BLaER1 treated with 17β-estradiol and CSF1 and Interleukin-3, amounts not matched to agents 10 nM and 100 nM (cell line): ENCODE measurements at regions not wholly inside any gene's neighbourhood (a gene's known extent, or its start where the extent isn't known, plus 50 kb on each side); places are given as distances from the start of the nearest gene placed in this dataset.

Experiments used
- H3K27ac ChIP-seq, 11 experiments: shearing (Covaris generic); formaldehyde crosslinking; 2 replicates each; pipeline ENCODE4 v1.8.1; 2022
- H3K27me3 ChIP-seq, 11 experiments: shearing (Covaris generic); formaldehyde crosslinking; 2 replicates each; pipeline ENCODE4 v1.8.1; 2022
- H3K36me3 ChIP-seq, 11 experiments: shearing (Covaris generic); formaldehyde crosslinking; 2 replicates each; pipeline ENCODE4 v1.8.1; 2022
- H3K4me1 ChIP-seq, 10 experiments: shearing (Covaris generic); formaldehyde crosslinking; 2 replicates each; pipeline ENCODE4 v1.8.1; 2022
- H3K4me2 ChIP-seq, 11 experiments: shearing (Covaris generic); formaldehyde crosslinking; 2 replicates each; pipeline ENCODE4 v1.8.1; 2022
- H3K4me3 ChIP-seq, 10 experiments: shearing (Covaris generic); formaldehyde crosslinking; 2 replicates each; pipeline ENCODE4 v1.8.1; 2022
- H3K9ac ChIP-seq, 11 experiments: shearing (Covaris generic); formaldehyde crosslinking; 2 replicates each; pipeline ENCODE4 v1.8.1; 2022
- H3K9me3 ChIP-seq, 11 experiments: shearing (Covaris generic); formaldehyde crosslinking; replicated peaks in 1 of 11; 2 replicates each; pipeline ENCODE4 v1.8.1; 2022
- H4K20me1 ChIP-seq, 11 experiments: shearing (Covaris generic); formaldehyde crosslinking; 2 replicates each; pipeline ENCODE4 v1.8.1; 2022
- Cebpa-rat ChIP-seq, 11 experiments: shearing (Covaris generic); IDR thresholded peaks; 2 replicates each; pipeline ENCODE4 v1.8.1; 2022

DNA sequence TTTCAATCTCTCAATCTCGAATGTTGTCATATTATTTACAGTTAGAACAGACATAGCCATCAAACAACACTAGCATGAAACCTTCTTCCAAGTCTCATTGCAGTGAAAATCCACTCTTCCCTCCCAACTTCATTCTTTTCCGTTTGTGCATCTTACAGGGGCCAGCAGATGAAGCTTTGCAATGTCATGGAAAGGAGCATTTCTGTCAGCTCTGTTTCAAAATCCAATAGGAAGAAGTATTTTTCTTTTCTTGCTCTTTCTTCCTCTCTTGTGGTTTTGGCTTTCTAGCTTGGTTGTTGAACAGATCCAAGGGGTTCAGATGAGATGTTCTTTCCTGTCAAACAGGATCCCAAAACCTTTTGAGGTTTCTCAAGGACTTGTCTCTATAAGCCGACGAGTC, 416.6 kb downstream of the AEBP2 start:
- Histone ChIP-seq H3K36me3 (no peaks in the 10 kb centered on the region), H4K20me1 (no peaks in the 10 kb centered on the region), H3K27me3 (no peaks in the 10 kb centered on the region), H3K27ac (no peak overlapping the region), H3K9ac (no peak overlapping the region), H3K9me3 (peaks cover 0 to 5% (median 0%) of the 10 kb centered on the region in 11 experiments; a peak in 1 of 22 replicates), H3K4me1 (peaks cover 0 to 8% (median 0%) of the 10 kb centered on the region in 10 experiments; a peak in 3 of 20 replicates), H3K4me3 (no peak overlapping the region), H3K4me2 (peak overlapping the region in 1 of 11 experiments; percentile 15; a peak in 2 of 22 replicates)
- no peak for TF ChIP-seq Cebpa-rat (IDR thresholded peaks at IDR 0.05)

DNA sequence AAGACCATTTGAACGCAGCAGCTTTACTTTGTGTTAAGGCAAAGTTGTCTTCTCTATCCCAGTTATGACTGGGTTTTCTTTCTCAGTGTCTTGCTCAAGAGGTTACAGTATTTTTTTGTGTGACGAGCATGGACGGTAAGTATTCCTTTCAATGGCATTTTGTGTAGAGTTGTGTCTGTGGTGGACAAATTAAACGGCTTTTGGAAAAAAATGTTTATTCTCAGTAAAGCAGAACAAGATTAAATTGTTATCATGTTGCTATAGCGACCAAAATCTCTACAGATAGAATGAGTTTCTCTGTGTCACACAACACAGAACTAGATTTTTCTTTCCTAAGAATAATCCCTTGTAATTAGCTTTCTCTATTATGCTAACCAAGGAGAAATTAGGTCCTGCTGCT, 417.1 kb downstream of the AEBP2 start:
- Histone ChIP-seq H3K4me1 (peaks cover 0 to 8% (median 0%) of the 10 kb centered on the region in 10 experiments; a peak in 3 of 20 replicates), H3K27me3 (no peaks in the 10 kb centered on the region), H3K36me3 (no peaks in the 10 kb centered on the region), H3K4me2 (peak overlapping the region in 1 of 11 experiments; percentile 15; a peak in 2 of 22 replicates), H4K20me1 (no peaks in the 10 kb centered on the region), H3K9me3 (peaks cover 0 to 5% (median 0%) of the 10 kb centered on the region in 11 experiments; a peak in 1 of 22 replicates), H3K9ac (no peak overlapping the region), H3K4me3 (no peak overlapping the region), H3K27ac (no peak overlapping the region)
- no peak for TF ChIP-seq Cebpa-rat (IDR thresholded peaks at IDR 0.05)

DNA sequence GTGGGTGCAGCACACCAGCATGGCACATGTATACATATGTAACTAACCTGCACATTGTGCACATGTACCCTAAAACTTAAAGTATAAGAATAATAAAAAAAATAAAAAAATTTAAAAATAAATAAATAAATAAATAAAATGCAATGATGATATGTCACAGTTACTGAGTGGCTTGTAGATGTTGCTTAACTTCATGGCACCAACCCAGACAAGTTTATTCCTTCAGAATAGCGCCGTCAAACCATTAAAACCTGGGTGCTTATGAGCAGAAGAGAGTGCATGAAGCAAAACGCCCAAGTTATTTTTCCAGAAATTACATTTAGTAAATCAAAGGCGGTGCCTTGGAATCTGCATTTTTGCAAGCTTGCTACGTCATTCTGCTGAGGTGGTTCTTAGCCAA, 417.9 kb downstream of the AEBP2 start:
- TF ChIP-seq Cebpa-rat (IDR thresholded peaks at IDR 0.05), result no peak
- no peaks in the 10 kb centered on the region for H4K20me1 ChIP-seq
- H3K9me3 ChIP-seq, result peaks cover 0 to 5% (median 0%) of the 10 kb centered on the region in 11 experiments; a peak in 1 of 22 replicates
- no peaks in the 10 kb centered on the region for H3K36me3 ChIP-seq
- peaks cover 0 to 8% (median 4%) of the 10 kb centered on the region in 10 experiments; a peak in 11 of 20 replicates for H3K4me1 ChIP-seq
- H3K4me2 ChIP-seq, result no peak overlapping the region
- H3K27me3 ChIP-seq, result no peaks in the 10 kb centered on the region
- H3K9ac ChIP-seq, result no peak overlapping the region
- no peak overlapping the region for H3K4me3 ChIP-seq
- no peak overlapping the region for H3K27ac ChIP-seq

DNA sequence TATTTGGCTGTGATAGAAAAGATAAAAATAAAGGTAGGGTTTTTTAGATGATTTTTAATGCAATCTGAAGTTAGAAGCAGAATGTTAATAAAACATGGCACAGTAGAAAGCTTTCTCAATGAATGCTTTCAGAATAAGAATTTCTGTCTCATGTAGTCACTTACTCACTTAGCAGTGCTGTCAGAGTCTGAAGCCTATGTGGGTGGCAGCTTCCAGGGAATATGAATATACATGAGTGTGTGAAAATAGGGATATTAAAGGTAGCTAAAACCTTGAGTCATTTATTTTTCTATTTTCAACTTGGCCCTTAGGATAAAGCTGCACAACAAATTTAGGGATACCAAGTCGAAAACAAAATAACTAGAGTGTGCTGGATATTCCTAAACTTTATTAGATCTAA, 427.9 kb downstream of the AEBP2 start:
- H3K9me3 ChIP-seq, result no peaks in the 10 kb centered on the region
- no peak overlapping the region for H3K4me2 ChIP-seq
- no peak overlapping the region for H3K27ac ChIP-seq
- no peaks in the 10 kb centered on the region for H3K27me3 ChIP-seq
- H4K20me1 ChIP-seq, result no peaks in the 10 kb centered on the region
- no peak overlapping the region for H3K4me3 ChIP-seq
- H3K4me1 ChIP-seq, result peaks cover 0 to 4% (median 2%) of the 10 kb centered on the region in 10 experiments; a peak in 8 of 20 replicates
- no peak for TF ChIP-seq Cebpa-rat (IDR thresholded peaks at IDR 0.05)
- H3K36me3 ChIP-seq, result no peaks in the 10 kb centered on the region
- H3K9ac ChIP-seq, result no peak overlapping the region

DNA sequence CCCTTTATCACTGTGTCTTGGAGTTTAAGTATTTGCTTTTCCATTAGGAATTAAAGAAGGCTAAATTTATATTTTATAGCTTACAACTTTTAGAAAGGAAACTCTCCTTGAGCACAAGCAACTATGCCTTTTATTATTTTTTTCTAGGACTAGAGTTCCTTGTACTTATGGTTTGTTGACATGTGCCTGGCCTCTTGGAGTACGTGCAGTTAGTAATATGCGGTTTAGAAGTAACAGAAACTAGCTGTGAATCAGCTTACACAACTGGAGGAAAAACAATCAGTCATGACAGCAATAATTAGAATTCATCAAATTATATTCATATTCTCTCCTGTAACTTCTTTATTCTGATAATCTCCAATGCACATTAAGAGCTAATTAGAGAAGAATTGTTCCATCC, 428.7 kb downstream of the AEBP2 start:
- no peak overlapping the region for H3K4me3 ChIP-seq
- no peak overlapping the region for H3K9ac ChIP-seq
- TF ChIP-seq Cebpa-rat (IDR thresholded peaks at IDR 0.05), result no peak
- no peaks in the 10 kb centered on the region for H4K20me1 ChIP-seq
- no peak overlapping the region for H3K4me2 ChIP-seq
- no peaks in the 10 kb centered on the region for H3K4me1 ChIP-seq
- H3K27ac ChIP-seq, result no peak overlapping the region
- no peaks in the 10 kb centered on the region for H3K36me3 ChIP-seq
- H3K27me3 ChIP-seq, result no peaks in the 10 kb centered on the region
- H3K9me3 ChIP-seq, result no peaks in the 10 kb centered on the region

DNA sequence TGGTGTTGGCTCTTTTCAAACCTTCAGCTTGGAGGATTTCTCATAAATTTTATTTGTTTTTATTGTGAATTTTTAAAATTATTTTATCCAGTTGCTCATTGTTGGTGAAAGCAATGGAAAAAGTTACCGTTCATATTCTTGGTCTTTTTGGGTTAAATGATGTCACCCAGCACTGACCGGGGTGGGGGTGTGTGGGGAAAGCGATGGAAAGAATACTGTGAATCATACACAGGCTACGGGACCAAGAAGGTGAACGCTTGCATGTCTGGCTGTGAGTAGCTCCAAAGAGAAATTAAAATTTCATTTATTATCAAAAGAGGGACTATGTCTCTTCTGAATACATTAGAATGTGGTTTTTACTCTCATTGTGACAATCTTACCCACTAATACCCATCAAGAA, 430.1 kb downstream of the AEBP2 start:
- no peaks in the 10 kb centered on the region for H3K4me1 ChIP-seq
- no peak overlapping the region for H3K4me2 ChIP-seq
- H3K27me3 ChIP-seq, result no peaks in the 10 kb centered on the region
- H3K27ac ChIP-seq, result no peak overlapping the region
- H4K20me1 ChIP-seq, result no peaks in the 10 kb centered on the region
- no peak for TF ChIP-seq Cebpa-rat (IDR thresholded peaks at IDR 0.05)
- H3K4me3 ChIP-seq, result no peak overlapping the region
- no peak overlapping the region for H3K9ac ChIP-seq
- H3K9me3 ChIP-seq, result no peaks in the 10 kb centered on the region
- no peaks in the 10 kb centered on the region for H3K36me3 ChIP-seq

DNA sequence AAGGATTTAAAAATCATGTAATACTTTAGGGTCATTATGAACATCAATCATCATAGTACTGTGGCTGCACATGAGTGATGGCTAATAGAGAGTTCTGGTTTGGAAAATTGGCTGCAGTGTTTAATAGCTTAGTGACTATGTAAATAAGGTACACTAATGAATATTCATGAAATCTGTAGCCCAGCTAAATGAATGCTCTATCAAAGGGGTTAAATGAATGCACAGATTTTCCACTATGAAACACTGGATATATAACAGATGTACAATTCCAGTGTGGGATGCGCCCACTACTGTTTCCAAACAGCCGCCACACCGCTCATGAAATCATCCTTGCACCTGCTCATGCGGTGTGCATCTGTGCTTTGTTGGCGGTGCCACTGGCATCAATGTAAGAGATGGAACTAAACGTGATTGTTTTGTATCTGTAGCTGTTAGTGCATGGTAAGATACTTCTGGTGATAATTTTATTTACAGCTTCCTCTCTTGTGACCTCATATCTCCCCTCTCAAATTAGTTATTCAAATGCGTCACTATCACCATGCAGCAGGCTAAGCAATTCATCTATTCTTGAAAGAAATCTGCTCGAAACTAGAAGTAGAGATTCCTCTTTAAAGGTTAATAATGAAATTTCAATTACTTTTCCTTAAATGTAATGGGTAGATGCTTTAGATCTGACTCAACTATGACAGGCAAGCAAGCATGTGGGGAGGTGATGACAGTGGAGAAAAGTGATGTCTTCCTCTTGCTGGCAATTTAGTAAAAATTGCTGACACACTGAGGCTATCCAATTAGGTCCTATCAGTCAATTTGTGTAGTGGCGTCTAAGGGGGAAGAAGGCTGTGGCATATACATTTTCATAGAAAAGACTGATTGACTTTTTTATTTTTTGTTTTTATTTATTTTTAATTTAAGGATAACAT, 433.6 kb downstream of the AEBP2 start:
- Histone ChIP-seq H3K4me2 (no peak overlapping the region), H3K27ac (no peak overlapping the region), H3K4me1 (no peaks in the 10 kb centered on the region), H3K27me3 (no peaks in the 10 kb centered on the region), H3K36me3 (no peaks in the 10 kb centered on the region), H4K20me1 (no peaks in the 10 kb centered on the region), H3K9ac (no peak overlapping the region), H3K4me3 (no peak overlapping the region), H3K9me3 (no peaks in the 10 kb centered on the region)
- no peak for TF ChIP-seq Cebpa-rat (IDR thresholded peaks at IDR 0.05)

DNA sequence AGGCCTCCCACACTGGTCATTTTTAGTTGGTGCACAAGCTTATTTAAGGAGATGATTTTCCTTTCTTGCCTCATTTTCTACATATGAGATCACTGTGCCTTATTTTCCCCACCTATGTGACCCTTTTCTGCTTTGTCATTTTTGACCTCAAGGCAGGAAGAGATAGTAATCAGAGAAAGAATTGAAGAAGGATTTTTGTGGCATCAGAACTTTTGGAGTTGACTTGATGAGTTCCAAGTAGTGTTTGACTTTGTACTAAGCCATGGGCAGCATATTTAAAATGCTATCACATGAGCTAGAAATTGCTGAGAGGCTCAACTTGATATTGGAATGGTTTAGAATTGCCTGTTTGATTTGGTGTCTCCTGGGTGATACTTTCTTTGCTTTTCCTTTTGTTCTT, 440.8 kb downstream of the AEBP2 start:
- H4K20me1 ChIP-seq, result no peaks in the 10 kb centered on the region
- no peak for TF ChIP-seq Cebpa-rat (IDR thresholded peaks at IDR 0.05)

DNA sequence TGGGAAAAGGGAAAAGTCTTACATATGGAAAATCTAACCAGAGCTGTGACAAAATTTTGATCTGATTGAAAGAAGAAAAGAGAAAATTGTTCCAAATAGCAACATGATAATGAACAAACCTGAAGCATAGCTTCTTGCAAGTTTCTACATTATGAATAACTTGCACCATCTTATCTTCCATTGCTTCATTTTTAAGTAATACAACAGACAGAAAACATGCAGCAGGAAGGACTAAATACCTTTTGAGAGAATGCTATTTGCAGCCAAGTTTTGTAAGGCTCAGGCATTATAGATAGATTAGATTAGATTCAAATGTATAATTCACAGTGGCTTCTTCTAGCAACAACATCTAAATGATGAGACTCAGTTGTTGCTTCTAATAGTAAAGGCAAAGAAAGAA, 441.4 kb downstream of the AEBP2 start:
- TF ChIP-seq Cebpa-rat (IDR thresholded peaks at IDR 0.05), result no peak
- Histone ChIP-seq H3K27ac (no peak overlapping the region), H3K27me3 (no peaks in the 10 kb centered on the region), H3K4me1 (peaks cover 0 to 21% (median 0%) of the 10 kb centered on the region in 10 experiments; a peak in 6 of 20 replicates), H3K9me3 (peaks cover 0 to 8% (median 4%) of the 10 kb centered on the region in 11 experiments; a peak in 11 of 22 replicates), H4K20me1 (no peaks in the 10 kb centered on the region), H3K4me3 (no peak overlapping the region), H3K9ac (no peak overlapping the region), H3K36me3 (no peaks in the 10 kb centered on the region), H3K4me2 (no peak overlapping the region)

More for the DNA sequence above, 440.8 kb downstream of the AEBP2 start:
- Histone ChIP-seq H3K4me1 (peaks cover 0 to 21% (median 0%) of the 10 kb centered on the region in 10 experiments; a peak in 6 of 20 replicates), H3K9ac (no peak overlapping the region), H3K4me2 (no peak overlapping the region), H3K36me3 (no peaks in the 10 kb centered on the region), H3K27me3 (no peaks in the 10 kb centered on the region), H3K27ac (no peak overlapping the region), H3K4me3 (no peak overlapping the region), H3K9me3 (peaks cover 0 to 8% (median 4%) of the 10 kb centered on the region in 11 experiments; a peak in 11 of 22 replicates)
